K562 (cell line): ENCODE measurements at regions not wholly inside any gene's neighbourhood (a gene's known extent, or its start where the extent isn't known, plus 50 kb on each side); places are given as distances from the start of the nearest gene placed in this dataset.

Source experiments
- ATAC-seq: fragments of 200-7000 bp; cut with Tn5 transposase; 3 replicates; pipeline ENCODE4 v1.9.1; 2020; ENCODE audit warnings: moderate library complexity
- BruUV-seq: library from RNA; stranded (reverse); fragments of 400-500 nt; replicated peaks from 2 replicates; lab custom pipeline; 2021; lab: Mats Ljungman, UMichigan
- CTCF ChIA-PET: fragments of 300-600 bp; formaldehyde crosslinking; extraction: SDS; loops from one replicate; lab custom pipeline; 2021; ENCODE audit warnings: low intra/inter-chr PET ratio; lab: Yijun Ruan, JAX
- POLR2A ChIA-PET: fragments of 300-600, 350-650 bp; sonication (Branson Sonifier 250); formaldehyde crosslinking; extraction: SDS; loops from one replicate; lab custom pipeline; 2021; ENCODE audit warnings: antibody characterized with exemption, inconsistent platforms; lab: Yijun Ruan, JAX
- DNase-seq, 4 experiments: peaks; one replicate each; pipeline versions ENCODE4 v3.0.0 to v3.0.0-alpha.2; 2011 to 2018; ENCODE audit warnings: low spot score in 3 of 4, mixed read lengths in 3 of 4; ENCODE audit errors: extremely low read depth in 1 of 4
- FAIRE-seq: peaks from 2 replicates; lab custom pipeline; 2011; peaks lifted over from hg19 to GRCh38; lab: Jason Lieb, UNC
- H2AFZ ChIP-seq: 2 replicates; pipeline ENCODE4 v1.6.0; 2011; ENCODE audit warnings: low read depth, low read length, control low read depth, inconsistent platforms
- H3K27ac ChIP-seq: fragments of 200-600 bp; 3 replicates; pipeline ENCODE4 v1.8.0; 2011; ENCODE audit warnings: low read depth, mild to moderate bottlenecking, control low read depth, inconsistent platforms, low read length, moderate library complexity, mixed read lengths; ENCODE audit errors: extremely low read depth
- H3K27me3 ChIP-seq, 2 experiments: fragments of 300-600 bp in 1 of 2; 2 replicates in 1 of 2; 3 replicates in 1 of 2; pipeline versions ENCODE4 v1.6.0 to v1.8.0; 2011; ENCODE audit warnings: inconsistent platforms in 2 of 2, low read length in 2 of 2, mild to moderate bottlenecking in 1 of 2, mixed read lengths in 1 of 2, moderate library complexity in 1 of 2; ENCODE audit not compliant: control insufficient read depth in 2 of 2, insufficient read depth in 2 of 2
- H3K36me3 ChIP-seq: fragments of 300-600 bp; 3 replicates; pipeline ENCODE4 v1.8.0; 2011; ENCODE audit warnings: mild to moderate bottlenecking, low read length, inconsistent platforms; ENCODE audit not compliant: control insufficient read depth, insufficient read depth
- H3K4me1 ChIP-seq, 2 experiments: fragments of 200-600 bp in 1 of 2; replicated peaks in 1 of 2; 2 replicates in 1 of 2; 3 replicates in 1 of 2; pipeline versions ENCODE4 v1.5.1 to v1.8.0; 2011; ENCODE audit warnings: inconsistent platforms in 2 of 2, low read length in 2 of 2, mild to moderate bottlenecking in 1 of 2, mixed read lengths in 1 of 2, moderate library complexity in 1 of 2; ENCODE audit not compliant: control insufficient read depth in 2 of 2, insufficient read depth in 2 of 2
- H3K4me2 ChIP-seq: 2 replicates; pipeline ENCODE4 v1.6.1; 2011; ENCODE audit warnings: low read length, control low read depth, inconsistent platforms, mixed read lengths; ENCODE audit not compliant: insufficient read depth
- H3K4me3 ChIP-seq: fragments of 200-600 bp; sonication (generic), shearing (Covaris generic); 2 replicates; pipeline ENCODE4 v1.5.1; 2016; ENCODE audit warnings: control low read depth, inconsistent platforms
- H3K79me2 ChIP-seq: fragments of 200-600 bp; 3 replicates; pipeline ENCODE4 v1.8.0; 2011; ENCODE audit warnings: low read length, inconsistent platforms; ENCODE audit not compliant: control insufficient read depth, insufficient read depth
- H3K9ac ChIP-seq, 2 experiments: 2 replicates each; pipeline versions ENCODE4 v1.6.0 to v1.6.1; 2011; ENCODE audit warnings: low read depth in 2 of 2, low read length in 2 of 2, control low read depth in 1 of 2, inconsistent platforms in 1 of 2, mild to moderate bottlenecking in 1 of 2, mixed read lengths in 1 of 2; ENCODE audit not compliant: insufficient read depth in 1 of 2
- H3K9me1 ChIP-seq: one replicate; pipeline ENCODE4 v1.6.0; 2011; ENCODE audit warnings: inconsistent platforms, mild to moderate bottlenecking, low read length, moderate library complexity; ENCODE audit not compliant: control insufficient read depth, insufficient read depth
- H3K9me3 ChIP-seq: replicated peaks from 2 replicates; pipeline ENCODE4 v1.5.1; 2011; ENCODE audit warnings: low read depth, low read length, inconsistent platforms; ENCODE audit not compliant: control insufficient read depth, insufficient read depth
- H4K20me1 ChIP-seq: replicated peaks from 2 replicates; pipeline ENCODE4 v1.6.1; 2011; ENCODE audit warnings: low read length, inconsistent platforms, mixed read lengths; ENCODE audit not compliant: control insufficient read depth, insufficient read depth
- CSDE1 ChIP-seq, 2 experiments: fragments of 450-650 bp; IDR thresholded peaks; 2 replicates each; pipeline ENCODE4 v1.6.1; 2016; ENCODE audit warnings: mild to moderate bottlenecking in 1 of 2
- HDAC2 ChIP-seq: fragments of 450-650 bp; IDR thresholded peaks from 2 replicates; pipeline ENCODE4 v1.6.1; 2016; ENCODE audit warnings: mild to moderate bottlenecking
- MAX ChIP-seq: sonication (generic); formaldehyde crosslinking; IDR thresholded peaks from 2 replicates; pipeline ENCODE4 v1.9.0; 2022; ENCODE audit warnings: mild to moderate bottlenecking, missing genetic modification reagents
- NR4A1 ChIP-seq, 2 experiments: fragments of 250-450 bp in 1 of 2; fragments of 450-650 bp in 1 of 2; sonication (Bioruptor Pico) in 1 of 2; IDR thresholded peaks; 2 replicates each; pipeline versions ENCODE4 v1.4.0 to v1.6.1; 2016 to 2020; ENCODE audit warnings: mild to moderate bottlenecking in 2 of 2, missing compliant biosample characterization in 1 of 2, missing genetic modification characterization in 1 of 2, moderate library complexity in 1 of 2
- PRMT5 ChIP-seq: sonication (generic); formaldehyde crosslinking; IDR thresholded peaks from 2 replicates; pipeline ENCODE4 v1.5.0; 2020; ENCODE audit warnings: missing genetic modification reagents
- RFX1 ChIP-seq: fragments of 450-650 bp; IDR thresholded peaks from 2 replicates; pipeline ENCODE4 v1.6.1; 2016; ENCODE audit warnings: mild to moderate bottlenecking, moderate library complexity
- SMARCA5 ChIP-seq: fragments of 450-650 bp; IDR thresholded peaks from 2 replicates; pipeline ENCODE4 v1.6.1; 2016
- USF1 ChIP-seq: sonication (generic); formaldehyde crosslinking; IDR thresholded peaks from 2 replicates; pipeline ENCODE4 v1.9.0; 2022; ENCODE audit warnings: mild to moderate bottlenecking, missing genetic modification reagents
- ZNF311 ChIP-seq: fragments of 250-450 bp; sonication (Bioruptor Pico); IDR thresholded peaks from 2 replicates; pipeline ENCODE4 v1.4.0; 2020; ENCODE audit warnings: mild to moderate bottlenecking, moderate library complexity
- ZNF639 ChIP-seq, 2 experiments: fragments of 200-800 bp in 1 of 2; sonication (Bioruptor generic) in 1 of 2; sonication (generic) in 1 of 2; formaldehyde crosslinking in 1 of 2; IDR thresholded peaks in 1 of 2; conservative IDR thresholded peaks in 1 of 2; 2 replicates each; pipeline versions ENCODE4 v1.5.0 to v1.6.1; 2016 to 2020; ENCODE audit warnings: missing compliant biosample characterization in 1 of 2, missing genetic modification characterization in 1 of 2, missing genetic modification reagents in 1 of 2
- WGBS: fragments of 100-300 bp; shearing (Covaris generic); methylation state at CpG from one replicate; pipeline ENCODE4 v1.1.6; 2016; ENCODE audit warnings: low coverage, mixed read lengths; ENCODE audit not compliant: insufficient coverage; ENCODE audit errors: missing lambda C conversion rate; 5-methylcytosine and 5-hydroxymethylcytosine counted together
- in situ Hi-C: fragments of 300-500 bp; cut with MboI; formaldehyde crosslinking; loops from 4 replicates; pipeline ENCODE4 v1.15.0; 2018; ENCODE audit warnings: inconsistent platforms, mixed read lengths
- intact Hi-C: fragments of 100-400 bp; cut with micrococcal nuclease; formaldehyde crosslinking; loops from 2 replicates; pipeline ENCODE4 v1.14.2; 2022

- DNase-seq, result no peak
- in situ Hi-C loops, result no loop called here
- no peak for FAIRE-seq
- Histone ChIP-seq H3K79me2 (no peaks in the 10 kb centered on the region), H3K4me1 (peaks cover 0 to 15% of the 10 kb centered on the region in 2 experiments; a peak in 4 of 5 replicates), H3K27me3 (peaks cover 7 to 60% of the 10 kb centered on the region in 2 experiments; a peak in 4 of 5 replicates), H3K4me2 (no peak overlapping the region), H3K36me3 (no peaks in the 10 kb centered on the region), H3K9ac (no peak overlapping the region), H2AFZ (no peak overlapping the region), H3K9me3 (no peaks in the 10 kb centered on the region), H3K9me1 (no peaks in the 10 kb centered on the region), H3K4me3 (no peak overlapping the region), H3K27ac (no peak overlapping the region), H4K20me1 (no peaks in the 10 kb centered on the region)
- BruUV-seq, result no TSS peak
- POLR2A ChIA-PET, result no interaction called here
- intact Hi-C loops, result loop anchor here (10.0 kb wide), 1 partner anchor 365 kb away; no protein-coding TSS in a partner anchor
- CTCF ChIA-PET, result no interaction called here
- WGBS, result 6% methylated on average over 2 of the region's 2 CpGs
- TF ChIP-seq USF1 (CRISPR knock-in tag) (peak; percentile 61), CSDE1 (IDR thresholded peaks at IDR 0.05) (no peak), RFX1 (0 out of 2 replicates have a peak, but pooled peaks have one; percentile 14)
- no peak for ATAC-seq
These were observed 122.2 kb upstream of the NCOR2 start for GRCh38 chr12:124689631-124690030.

GRCh38 chr12:124688356-124688992 lies 121.1 kb upstream of the NCOR2 start:
- ChIA-PET POLR2A (no interaction called here), CTCF (no interaction called here)
- WGBS, result 12% methylated on average over 5 of the region's 6 CpGs
- Histone ChIP-seq H3K9ac (no peak overlapping the region), H2AFZ (no peak overlapping the region), H3K4me1 (peaks cover 0 to 15% of the 10 kb centered on the region in 2 experiments; a peak in 4 of 5 replicates), H3K4me2 (no peak overlapping the region), H3K27me3 (peaks cover 2 to 54% of the 10 kb centered on the region in 2 experiments; a peak in 4 of 5 replicates), H3K9me1 (no peaks in the 10 kb centered on the region), H3K79me2 (no peaks in the 10 kb centered on the region), H3K27ac (no peak overlapping the region), H3K9me3 (no peaks in the 10 kb centered on the region), H3K4me3 (no peak overlapping the region), H3K36me3 (no peaks in the 10 kb centered on the region), H4K20me1 (no peaks in the 10 kb centered on the region)
- BruUV-seq, result no TSS peak
- intact Hi-C loops, result loop anchor here (10.0 kb wide), 1 partner anchor 364 kb away; no protein-coding TSS in a partner anchor
- in situ Hi-C loops, result no loop called here
- DNase-seq (no peak), ATAC-seq (no peak), FAIRE-seq (no peak)
- TF ChIP-seq MAX, result no peak
- 0 out of 2 replicates have a peak, but pooled peaks have one; percentile 25 for TF ChIP-seq HDAC2
- no peak for TF ChIP-seq ZNF639 (CRISPR knock-in tag; conservative IDR thresholded peaks at IDR 0.05 in 1 of 2, IDR thresholded peaks at IDR 0.05 in 1 of 2)
- no peak for TF ChIP-seq PRMT5 (CRISPR knock-in tag)
- TF ChIP-seq ZNF311 (CRISPR knock-in tag), result no peak
- no peak for TF ChIP-seq NR4A1 (CRISPR knock-in tag; IDR thresholded peaks at IDR 0.05)
- no peak for TF ChIP-seq NR4A1 (tag; IDR thresholded peaks at IDR 0.05)
- 0 out of 2 replicates have a peak, but pooled peaks have one; percentile 27 for TF ChIP-seq SMARCA5
